Right atrium auricular region (tissue), 2 donors: ENCODE measurements at regions not wholly inside any gene's neighbourhood (a gene's known extent, or its start where the extent isn't known, plus 50 kb on each side); places are given as distances from the start of the nearest gene placed in this dataset.

Experiments used
- DNase-seq: peaks from one replicate; pipeline ENCODE4 v3.0.0-alpha.2; 2019; ENCODE audit warnings: low spot score
- H3K27ac ChIP-seq, 2 donors: fragments of 200-600 bp; sonication (generic); 1 replicate in 1 of 2; 2 replicates in 1 of 2; pipeline ENCODE4 v1.5.1; 2016 to 2019
- H3K27me3 ChIP-seq, 2 donors: fragments of 200-600 bp; sonication (generic); one replicate each; pipeline versions ENCODE4 v1.5.1 to v1.6.0; 2017 to 2019
- H3K36me3 ChIP-seq: fragments of 200-600 bp; sonication (generic); one replicate; pipeline ENCODE4 v1.5.1; 2016
- H3K4me1 ChIP-seq, 2 donors: fragments of 200-600 bp; sonication (generic); one replicate each; pipeline versions ENCODE4 v1.5.1 to v1.6.0; 2017 to 2019
- H3K4me3 ChIP-seq, 2 donors: fragments of 200-600 bp; sonication (generic); 1 replicate in 1 of 2; 2 replicates in 1 of 2; pipeline ENCODE4 v1.5.1; 2017 to 2019; ENCODE audit warnings: mild to moderate bottlenecking in 1 of 2, moderate library complexity in 1 of 2
- H3K9me3 ChIP-seq, 2 donors: fragments of 200-600 bp; sonication (generic); one replicate each; pipeline ENCODE4 v1.5.1; 2019
- TF ChIP-seq, protein P1 (sequence below), 2 donors: fragments of 200-600 bp; sonication (generic); IDR thresholded peaks; one replicate each; pipeline ENCODE4 v1.5.1; 2019; ENCODE audit warnings: antibody characterized with exemption in 2 of 2

DNA sequence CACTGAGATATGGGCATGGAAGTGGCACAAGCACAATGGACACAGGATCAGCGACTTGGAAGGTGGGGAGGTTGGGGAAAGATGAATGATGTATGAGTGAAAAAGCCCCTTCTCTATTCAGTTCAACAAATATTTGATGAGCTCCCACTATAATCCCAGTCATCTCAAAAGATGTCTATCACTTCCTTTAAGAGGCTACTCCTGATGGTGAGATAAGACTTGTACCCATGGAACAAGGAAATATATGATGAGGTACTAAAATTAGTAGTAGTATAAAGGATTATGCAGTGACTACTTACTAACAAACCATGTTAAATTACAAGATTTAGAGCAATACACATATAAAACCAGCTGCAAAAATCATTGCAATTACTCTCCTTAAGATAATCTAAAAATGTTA, 107.8 kb upstream of the COL5A2 start:
- H3K36me3 ChIP-seq, result no peaks in the 10 kb centered on the region
- H3K9me3 ChIP-seq, result peaks cover 0 to 9% of the 10 kb centered on the region in 2 donors
- H3K4me1 ChIP-seq, result peaks cover 0 to 7% of the 10 kb centered on the region in 2 donors
- no peaks in the 10 kb centered on the region for H3K27me3 ChIP-seq
- no peak overlapping the region for H3K27ac ChIP-seq
- TF ChIP-seq, protein P1, sequence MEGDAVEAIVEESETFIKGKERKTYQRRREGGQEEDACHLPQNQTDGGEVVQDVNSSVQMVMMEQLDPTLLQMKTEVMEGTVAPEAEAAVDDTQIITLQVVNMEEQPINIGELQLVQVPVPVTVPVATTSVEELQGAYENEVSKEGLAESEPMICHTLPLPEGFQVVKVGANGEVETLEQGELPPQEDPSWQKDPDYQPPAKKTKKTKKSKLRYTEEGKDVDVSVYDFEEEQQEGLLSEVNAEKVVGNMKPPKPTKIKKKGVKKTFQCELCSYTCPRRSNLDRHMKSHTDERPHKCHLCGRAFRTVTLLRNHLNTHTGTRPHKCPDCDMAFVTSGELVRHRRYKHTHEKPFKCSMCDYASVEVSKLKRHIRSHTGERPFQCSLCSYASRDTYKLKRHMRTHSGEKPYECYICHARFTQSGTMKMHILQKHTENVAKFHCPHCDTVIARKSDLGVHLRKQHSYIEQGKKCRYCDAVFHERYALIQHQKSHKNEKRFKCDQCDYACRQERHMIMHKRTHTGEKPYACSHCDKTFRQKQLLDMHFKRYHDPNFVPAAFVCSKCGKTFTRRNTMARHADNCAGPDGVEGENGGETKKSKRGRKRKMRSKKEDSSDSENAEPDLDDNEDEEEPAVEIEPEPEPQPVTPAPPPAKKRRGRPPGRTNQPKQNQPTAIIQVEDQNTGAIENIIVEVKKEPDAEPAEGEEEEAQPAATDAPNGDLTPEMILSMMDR (IDR thresholded peaks at IDR 0.05), result no peak
- no peak for DNase-seq
- H3K4me3 ChIP-seq, result no peak overlapping the region

DNA sequence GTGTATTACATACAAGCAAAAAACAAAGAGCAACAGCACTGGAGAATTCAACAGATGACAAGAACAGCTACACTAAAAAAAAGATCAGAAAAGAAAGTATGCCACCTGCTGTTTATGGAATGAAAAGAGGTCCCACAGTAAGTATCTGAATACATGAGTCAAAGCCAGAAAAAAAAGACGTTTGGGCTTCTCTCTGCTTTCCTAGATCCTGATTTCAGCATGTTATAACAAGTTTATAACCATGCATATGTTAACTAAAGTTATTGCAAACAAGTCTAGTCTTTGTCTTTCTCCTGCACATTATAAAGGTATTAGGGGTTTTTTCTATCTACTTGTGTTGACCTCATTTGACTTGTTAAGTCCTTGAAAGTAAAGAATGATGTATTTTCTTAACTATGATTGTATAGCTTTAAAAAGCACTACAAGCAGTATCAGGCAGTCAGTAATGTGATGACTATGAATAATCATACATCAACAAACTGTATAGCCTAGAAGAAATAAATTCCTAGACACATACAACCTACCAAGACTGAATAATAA, 108.5 kb upstream of the COL5A2 start:
- no peak overlapping the region for H3K4me3 ChIP-seq
- no peak overlapping the region for H3K27ac ChIP-seq
- peaks cover 0 to 7% of the 10 kb centered on the region in 2 donors for H3K4me1 ChIP-seq
- no peaks in the 10 kb centered on the region for H3K36me3 ChIP-seq
- no peaks in the 10 kb centered on the region for H3K27me3 ChIP-seq
- peaks cover 0 to 9% of the 10 kb centered on the region in 2 donors for H3K9me3 ChIP-seq
- DNase-seq, result no peak
- TF ChIP-seq, protein P1 (IDR thresholded peaks at IDR 0.05), result peak in 1 of 2 donors; percentile 62

DNA sequence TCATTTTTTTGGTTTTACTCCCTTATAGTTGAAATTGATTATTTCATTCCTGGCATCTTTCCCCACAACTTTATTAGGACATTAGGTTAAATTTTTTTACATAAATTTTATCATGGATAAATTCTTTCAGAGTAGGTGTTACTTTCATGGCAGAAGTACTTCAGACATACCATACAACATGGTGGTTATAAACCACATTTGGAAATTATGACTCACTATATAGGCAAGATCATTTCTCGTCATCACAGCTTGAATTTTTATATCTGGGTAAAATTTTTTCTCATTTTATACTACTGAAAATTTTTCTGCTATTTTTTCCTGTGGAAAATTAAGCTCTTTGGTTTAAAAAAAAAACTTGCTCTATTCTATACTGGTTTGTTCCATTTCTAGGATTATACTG, 111.9 kb upstream of the COL5A2 start:
- no peaks in the 10 kb centered on the region for H3K27me3 ChIP-seq
- H3K27ac ChIP-seq, result no peak overlapping the region
- H3K36me3 ChIP-seq, result no peaks in the 10 kb centered on the region
- no peak overlapping the region for H3K4me3 ChIP-seq
- H3K4me1 ChIP-seq, result no peaks in the 10 kb centered on the region
- peaks cover 0 to 9% of the 10 kb centered on the region in 2 donors for H3K9me3 ChIP-seq
- TF ChIP-seq, protein P1 (IDR thresholded peaks at IDR 0.05), result no peak
- DNase-seq, result no peak

DNA sequence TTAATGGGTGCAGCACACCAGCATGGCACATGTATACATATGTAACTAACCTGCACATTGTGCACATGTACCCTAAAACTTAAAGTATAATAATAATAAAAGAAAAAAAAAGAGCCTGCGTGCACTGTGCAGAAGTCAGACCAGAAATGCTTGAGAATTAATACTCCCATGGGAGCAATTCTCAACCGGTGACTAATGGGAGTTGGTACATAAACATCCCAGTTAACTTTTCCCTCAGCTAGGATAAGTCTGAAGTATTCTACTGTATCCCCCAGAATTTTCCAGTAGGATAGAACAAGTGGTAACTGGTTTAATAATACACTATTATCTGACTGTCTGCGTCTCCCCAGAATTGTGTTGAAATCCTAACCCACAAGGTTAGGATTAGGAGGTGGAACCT, 113.6 kb upstream of the COL5A2 start:
- H3K4me3 ChIP-seq, result no peak overlapping the region
- peaks cover 0 to 9% of the 10 kb centered on the region in 2 donors for H3K9me3 ChIP-seq
- no peaks in the 10 kb centered on the region for H3K36me3 ChIP-seq
- H3K27me3 ChIP-seq, result no peaks in the 10 kb centered on the region
- H3K4me1 ChIP-seq, result no peaks in the 10 kb centered on the region
- H3K27ac ChIP-seq, result no peak overlapping the region
- DNase-seq, result no peak
- TF ChIP-seq, protein P1 (IDR thresholded peaks at IDR 0.05), result no peak

DNA sequence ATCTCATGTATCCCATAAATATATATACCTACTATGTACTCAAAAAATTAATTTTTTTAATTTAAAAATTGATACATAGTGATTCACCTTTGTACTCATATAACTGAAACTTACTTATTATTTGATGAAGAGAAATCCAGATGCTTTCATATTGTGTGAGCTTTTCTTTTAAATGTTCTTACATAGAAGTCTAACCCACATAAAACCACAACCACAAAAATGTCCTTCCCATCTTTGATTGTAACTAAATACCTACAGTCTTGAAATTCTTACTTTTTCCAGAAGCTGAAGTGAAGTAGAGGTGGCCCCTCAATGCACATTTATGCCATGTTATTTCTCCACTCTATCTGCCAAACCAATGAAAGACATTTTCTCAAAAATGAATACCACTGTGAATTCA, 117.9 kb upstream of the COL5A2 start:
- Histone ChIP-seq H3K27ac (no peak overlapping the region), H3K27me3 (no peaks in the 10 kb centered on the region), H3K4me3 (no peak overlapping the region), H3K4me1 (no peaks in the 10 kb centered on the region), H3K36me3 (no peaks in the 10 kb centered on the region), H3K9me3 (no peaks in the 10 kb centered on the region)
- TF ChIP-seq, protein P1 (IDR thresholded peaks at IDR 0.05), result no peak
- no peak for DNase-seq

DNA sequence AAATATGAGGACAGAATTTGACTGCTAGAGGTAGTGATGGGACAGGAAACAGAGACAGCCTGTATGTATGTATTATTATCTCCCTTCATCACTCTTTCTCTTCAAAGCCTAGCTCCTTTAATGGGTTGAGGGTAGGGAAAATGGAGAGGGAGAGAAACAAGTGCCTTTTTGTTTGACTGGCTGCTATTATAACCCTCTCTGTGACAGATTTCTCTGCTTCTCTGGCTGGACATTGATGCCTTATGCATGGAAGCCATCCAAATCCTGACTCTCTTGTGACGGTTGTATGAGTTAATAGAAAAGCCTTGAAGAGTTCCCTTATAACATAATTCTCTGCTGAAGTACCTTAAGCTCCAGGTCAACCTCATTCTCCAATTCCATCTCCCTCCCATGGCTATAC, 118.5 kb upstream of the COL5A2 start:
- H3K4me1 ChIP-seq, result no peaks in the 10 kb centered on the region
- no peak overlapping the region for H3K27ac ChIP-seq
- H3K4me3 ChIP-seq, result no peak overlapping the region
- H3K36me3 ChIP-seq, result no peaks in the 10 kb centered on the region
- H3K27me3 ChIP-seq, result no peaks in the 10 kb centered on the region
- TF ChIP-seq, protein P1 (IDR thresholded peaks at IDR 0.05), result no peak
- H3K9me3 ChIP-seq, result no peaks in the 10 kb centered on the region
- no peak for DNase-seq
